Neural cell (in vitro differentiated cells): ENCODE measurements at regions not wholly inside any gene's neighbourhood (a gene's known extent, or its start where the extent isn't known, plus 50 kb on each side); places are given as distances from the start of the nearest gene placed in this dataset.

Experiments
- H2AFZ ChIP-seq: fragments of 200-600, 300-800 bp; sonication (generic), shearing (Covaris generic); 2 replicates; pipeline ENCODE4 v1.6.0; 2014; ENCODE audit warnings: low read depth, mild to moderate bottlenecking, antibody characterized with exemption, low read length, moderate library complexity
- H3F3A ChIP-seq: fragments of 200-600 bp; shearing (Covaris generic); 2 replicates; pipeline ENCODE4 v1.6.1; 2016; ENCODE audit warnings: mild to moderate bottlenecking, moderate library complexity, mixed read lengths, antibody characterized with exemption, low read length; ENCODE audit not compliant: insufficient read depth, poor library complexity, severe bottlenecking
- H3K27ac ChIP-seq: fragments of 200-600, 300-800 bp; sonication (generic), shearing (Covaris generic); 2 replicates; pipeline ENCODE4 v1.5.1; 2014; ENCODE audit warnings: mild to moderate bottlenecking, low read length, moderate library complexity
- H3K27me3 ChIP-seq: fragments of 300-800, 200-600 bp; sonication (generic), shearing (Covaris generic); 2 replicates; pipeline ENCODE4 v1.6.0; 2014; ENCODE audit warnings: mild to moderate bottlenecking, low read depth, low read length, moderate library complexity; ENCODE audit not compliant: insufficient read depth
- H3K36me3 ChIP-seq: fragments of 300-800, 200-600 bp; sonication (generic), shearing (Covaris generic); 2 replicates; pipeline ENCODE4 v1.5.1; 2014; ENCODE audit warnings: mild to moderate bottlenecking, antibody characterized with exemption, low read length, moderate library complexity; ENCODE audit not compliant: insufficient read depth
- H3K4me2 ChIP-seq: fragments of 300-800, 200-600 bp; sonication (generic), shearing (Covaris generic); 2 replicates; pipeline ENCODE4 v1.6.0; 2014; ENCODE audit warnings: mild to moderate bottlenecking, low read length
- H3K4me3 ChIP-seq: fragments of 300-800, 200-600 bp; sonication (generic), shearing (Covaris generic); 2 replicates; pipeline ENCODE4 v1.5.1; 2014; ENCODE audit warnings: mild to moderate bottlenecking, low read length, moderate library complexity
- H3K79me2 ChIP-seq: fragments of 200-600 bp; shearing (Covaris generic); replicated peaks from 2 replicates; pipeline ENCODE4 v1.6.0; 2014; ENCODE audit warnings: mild to moderate bottlenecking, low read length, moderate library complexity; ENCODE audit not compliant: insufficient read depth
- H3K9ac ChIP-seq: fragments of 300-800, 200-600 bp; sonication (generic), shearing (Covaris generic); 2 replicates; pipeline ENCODE4 v1.6.1; 2016; ENCODE audit warnings: mild to moderate bottlenecking, low read length, mixed read lengths
- H3K9me2 ChIP-seq: fragments of 200-600 bp; shearing (Covaris generic); 2 replicates; pipeline ENCODE4 v1.6.1; 2016; ENCODE audit warnings: mild to moderate bottlenecking, low read length, mixed read lengths; ENCODE audit not compliant: insufficient read depth
- H3K9me3 ChIP-seq: fragments of 200-600, 300-800 bp; sonication (generic), shearing (Covaris generic); 2 replicates; pipeline ENCODE4 v1.6.1; 2016; ENCODE audit warnings: mild to moderate bottlenecking, mixed run types, low read length, moderate library complexity, mixed read lengths
- H4K20me1 ChIP-seq: fragments of 200-600 bp; shearing (Covaris generic); 2 replicates; pipeline ENCODE4 v1.6.1; 2016; ENCODE audit warnings: mild to moderate bottlenecking, mixed run types; ENCODE audit not compliant: insufficient read depth
- CTCF ChIP-seq: fragments of 450-650 bp; IDR thresholded peaks from 2 replicates; pipeline ENCODE4 v1.5.1; 2014; ENCODE audit warnings: antibody characterized with exemption, mild to moderate bottlenecking, moderate library complexity; ENCODE audit not compliant: poor library complexity, severe bottlenecking
- EP300 ChIP-seq: fragments of 450-650 bp; conservative IDR thresholded peaks from 2 replicates; pipeline ENCODE4 v1.6.1; 2014; ENCODE audit warnings: antibody characterized with exemption, mild to moderate bottlenecking, moderate library complexity; ENCODE audit not compliant: poor library complexity, severe bottlenecking
- EZH2 ChIP-seq: fragments of 200-600, 300-800 bp; shearing (Covaris generic), sonication (generic); IDR thresholded peaks from 2 replicates; pipeline ENCODE4 v1.6.1; 2014; ENCODE audit warnings: antibody characterized with exemption, low read length, borderline replicate concordance, mild to moderate bottlenecking; ENCODE audit not compliant: insufficient read depth, poor library complexity, severe bottlenecking
- MXI1 ChIP-seq: fragments of 450-650 bp; conservative IDR thresholded peaks from 2 replicates; pipeline ENCODE4 v1.6.1; 2014; ENCODE audit warnings: antibody characterized with exemption, mild to moderate bottlenecking; ENCODE audit not compliant: poor library complexity, severe bottlenecking
- POLR2AphosphoS5 ChIP-seq: IDR thresholded peaks from 2 replicates; pipeline ENCODE4 v1.6.1; 2012
- RAD21 ChIP-seq: fragments of 450-650 bp; conservative IDR thresholded peaks from 2 replicates; pipeline ENCODE4 v1.6.1; 2014; ENCODE audit warnings: antibody characterized with exemption, mild to moderate bottlenecking, moderate library complexity
- REST ChIP-seq: IDR thresholded peaks from 2 replicates; pipeline ENCODE4 v1.6.1; 2012; ENCODE audit warnings: borderline replicate concordance
- SMC3 ChIP-seq: fragments of 450-650 bp; conservative IDR thresholded peaks from 2 replicates; pipeline ENCODE4 v1.6.1; 2014; ENCODE audit warnings: antibody characterized with exemption, mild to moderate bottlenecking, moderate library complexity; ENCODE audit not compliant: poor library complexity
- TAF1 ChIP-seq: IDR thresholded peaks from 2 replicates; pipeline ENCODE4 v1.6.1; 2012; ENCODE audit warnings: low read depth

GRCh38 chr4:149983931-149984330, 94.3 kb upstream of the DCLK2 start:
- no peaks in the 10 kb centered on the region for H4K20me1 ChIP-seq
- no peak overlapping the region for H2AFZ ChIP-seq
- H3K27me3 ChIP-seq, result no peaks in the 10 kb centered on the region
- H3K27ac ChIP-seq, result no peak overlapping the region
- no peak overlapping the region for H3K4me3 ChIP-seq
- H3K4me2 ChIP-seq, result no peak overlapping the region
- TF ChIP-seq TAF1, result no peak
- no peak overlapping the region for H3K9ac ChIP-seq
- no peaks in the 10 kb centered on the region for H3K36me3 ChIP-seq
- H3F3A ChIP-seq, result no peaks in the 10 kb centered on the region
- no peaks in the 10 kb centered on the region for H3K79me2 ChIP-seq
- H3K9me2 ChIP-seq, result no peaks in the 10 kb centered on the region
- H3K9me3 ChIP-seq, result no peaks in the 10 kb centered on the region

GRCh38 chr4:149985981-149986380, 92.3 kb upstream of the DCLK2 start:
- TF ChIP-seq SMC3 (no peak), CTCF (no peak), RAD21 (no peak), POLR2AphosphoS5 (no peak), TAF1 (no peak), MXI1 (no peak), REST (no peak), EZH2 (no peak), EP300 (no peak)
- Histone ChIP-seq H3K36me3 (no peaks in the 10 kb centered on the region), H3K4me2 (no peak overlapping the region), H4K20me1 (no peaks in the 10 kb centered on the region), H3K27ac (no peak overlapping the region), H3K9me2 (no peaks in the 10 kb centered on the region), H3K27me3 (no peaks in the 10 kb centered on the region), H3K4me3 (no peak overlapping the region), H2AFZ (no peak overlapping the region), H3K9ac (no peak overlapping the region), H3K9me3 (no peaks in the 10 kb centered on the region), H3K79me2 (no peaks in the 10 kb centered on the region), H3F3A (no peaks in the 10 kb centered on the region)

- Histone ChIP-seq H3K9me2 (no peaks in the 10 kb centered on the region), H3K4me2 (no peak overlapping the region), H3K9ac (no peak overlapping the region), H3F3A (no peaks in the 10 kb centered on the region), H3K4me3 (no peak overlapping the region), H2AFZ (no peak overlapping the region), H3K36me3 (no peaks in the 10 kb centered on the region), H4K20me1 (no peaks in the 10 kb centered on the region), H3K27ac (no peak overlapping the region), H3K79me2 (no peaks in the 10 kb centered on the region), H3K9me3 (no peaks in the 10 kb centered on the region), H3K27me3 (no peaks in the 10 kb centered on the region)
- TF ChIP-seq EZH2 (no peak), POLR2AphosphoS5 (no peak), SMC3 (no peak), EP300 (no peak), MXI1 (no peak), RAD21 (no peak), REST (no peak), CTCF (no peak), TAF1 (no peak)
These were observed 91.3 kb upstream of the DCLK2 start for GRCh38 chr4:149986917-149987316.
